ENCODE measurements at regions not wholly inside any gene's neighbourhood (a gene's known extent, or its start where the extent isn't known, plus 50 kb on each side); places are given as distances from the start of the nearest gene placed in this dataset.
"Not testable (repeated sequence)": the region's sequence is repeated elsewhere in the genome, so short reads cannot be mapped to it uniquely, and the experiment has no call there.

- TF ChIP-seq CTCF (IDR thresholded peaks at IDR 0.05; ENCODE audit: low read depth, low read length); EZH2phosphoT487 (IDR thresholded peaks at IDR 0.05; ENCODE audit: low read depth): not testable (repeated sequence)
Measured at GRCh38 chr4:189846094-189846493, 94.6 kb upstream of the FRG1 start.
